Prostate gland (tissue), 2 donors: ENCODE measurements at regions not wholly inside any gene's neighbourhood (a gene's known extent, or its start where the extent isn't known, plus 50 kb on each side); places are given as distances from the start of the nearest gene placed in this dataset.

Source experiments
- DNase-seq: peaks from one replicate; pipeline ENCODE4 v3.0.0-alpha.2; 2019; ENCODE audit warnings: low spot score
- H3K27ac ChIP-seq, 2 donors: fragments of 200-600 bp; sonication (generic); 2 replicates each; pipeline ENCODE4 v1.5.1; 2017 to 2019
- H3K27me3 ChIP-seq: fragments of 200-600 bp; sonication (generic); replicated peaks from 2 replicates; pipeline ENCODE4 v1.5.1; 2019; ENCODE audit not compliant: insufficient read depth
- H3K36me3 ChIP-seq, 2 donors: fragments of 200-600 bp; sonication (generic); 1 replicate in 1 of 2; 2 replicates in 1 of 2; pipeline versions ENCODE4 v1.5.1 to v1.8.1; 2017 to 2019
- H3K4me1 ChIP-seq: fragments of 200-600 bp; sonication (generic); replicated peaks from 2 replicates; pipeline ENCODE4 v1.5.1; 2019
- H3K4me3 ChIP-seq, 2 donors: fragments of 200-600 bp; sonication (generic); 2 replicates each; pipeline ENCODE4 v1.5.1; 2017 to 2019
- H3K9me3 ChIP-seq: fragments of 200-600 bp; sonication (generic); 2 replicates; pipeline ENCODE4 v1.5.1; 2017
- CTCF ChIP-seq, 4 experiments: fragments of 200-600 bp in 2 of 4; fragments of 450-650 bp in 2 of 4; sonication (generic) in 2 of 4; IDR thresholded peaks; 1 replicate in 3 of 4; 2 replicates in 1 of 4; pipeline ENCODE4 v1.5.1; 2016 to 2019; ENCODE audit warnings: antibody characterized with exemption in 4 of 4, mild to moderate bottlenecking in 2 of 4, moderate library complexity in 2 of 4
- POLR2A ChIP-seq: fragments of 450-650 bp; IDR thresholded peaks from one replicate; pipeline ENCODE4 v1.6.1; 2016; ENCODE audit warnings: antibody characterized with exemption, mild to moderate bottlenecking
- POLR2AphosphoS5 ChIP-seq: sonication (generic); formaldehyde crosslinking; IDR thresholded peaks from one replicate; pipeline ENCODE4 v1.6.1; 2017; ENCODE audit warnings: antibody characterized with exemption
- WGBS: methylation state at CpG from one replicate; pipeline ENCODE4 v1.1.5; 2018; 5-methylcytosine and 5-hydroxymethylcytosine counted together
- intact Hi-C: fragments of 100-400 bp; cut with DNase I; formaldehyde crosslinking; loops from one replicate; pipeline ENCODE4 v1.14.2; 2022

- Histone ChIP-seq H3K27ac (no peak overlapping the region), H3K36me3 (no peaks in the 10 kb centered on the region), H3K4me1 (no peaks in the 10 kb centered on the region), H3K4me3 (no peak overlapping the region), H3K9me3 (no peaks in the 10 kb centered on the region), H3K27me3 (no peaks in the 10 kb centered on the region)
- WGBS = 84% methylated on average over 12 of the region's 12 CpGs
- DNase-seq = no peak
- intact Hi-C loops = no loop called here
- TF ChIP-seq POLR2AphosphoS5 = no peak
- no peak for TF ChIP-seq POLR2A
- no peak for TF ChIP-seq CTCF (IDR thresholded peaks at IDR 0.05)
Observed at GRCh38 chr2:4618630-4619228, 915.4 kb downstream of the DCDC2C start.

- Histone ChIP-seq H3K4me3 (no peak overlapping the region), H3K4me1 (no peaks in the 10 kb centered on the region), H3K27me3 (no peaks in the 10 kb centered on the region), H3K27ac (no peak overlapping the region), H3K36me3 (no peaks in the 10 kb centered on the region), H3K9me3 (no peaks in the 10 kb centered on the region)
- DNase-seq = no peak
- 80% methylated on average over 6 of the region's 6 CpGs for WGBS
- TF ChIP-seq CTCF (IDR thresholded peaks at IDR 0.05) (no peak), POLR2A (no peak), POLR2AphosphoS5 (no peak)
- intact Hi-C loops = no loop called here
Observed at GRCh38 chr2:4628998-4629501, 925.7 kb downstream of the DCDC2C start.

- no peak overlapping the region for H3K4me3 ChIP-seq
- no peaks in the 10 kb centered on the region for H3K27me3 ChIP-seq
- 33% methylated on average over 4 of the region's 4 CpGs for WGBS
- intact Hi-C loops = no loop called here
- no peak for DNase-seq
- H3K4me1 ChIP-seq = no peaks in the 10 kb centered on the region
- no peak for TF ChIP-seq CTCF (IDR thresholded peaks at IDR 0.05)
- TF ChIP-seq POLR2AphosphoS5 = no peak
- TF ChIP-seq POLR2A = no peak
- H3K9me3 ChIP-seq = no peaks in the 10 kb centered on the region
- H3K36me3 ChIP-seq = no peaks in the 10 kb centered on the region
- H3K27ac ChIP-seq = no peak overlapping the region
Observed at GRCh38 chr2:4635289-4635688, 931.9 kb downstream of the DCDC2C start.

GRCh38 chr2:4653991-4654390, 950.6 kb downstream of the DCDC2C start:
- intact Hi-C loops = no loop called here
- Histone ChIP-seq H3K27me3 (no peaks in the 10 kb centered on the region), H3K4me1 (no peaks in the 10 kb centered on the region), H3K27ac (no peak overlapping the region), H3K36me3 (no peaks in the 10 kb centered on the region), H3K9me3 (no peaks in the 10 kb centered on the region), H3K4me3 (no peak overlapping the region)
- DNase-seq = no peak
- 89% methylated on average over 1 of the region's 1 CpG for WGBS
- TF ChIP-seq POLR2A (no peak), POLR2AphosphoS5 (no peak), CTCF (IDR thresholded peaks at IDR 0.05) (no peak)

- Histone ChIP-seq H3K27me3 (no peaks in the 10 kb centered on the region), H3K36me3 (no peaks in the 10 kb centered on the region), H3K4me1 (no peaks in the 10 kb centered on the region), H3K27ac (no peak overlapping the region), H3K4me3 (no peak overlapping the region), H3K9me3 (no peaks in the 10 kb centered on the region)
- no peak for TF ChIP-seq POLR2AphosphoS5
- no peak for TF ChIP-seq POLR2A
- no peak for TF ChIP-seq CTCF (IDR thresholded peaks at IDR 0.05)
- WGBS = 94% methylated on average over 3 of the region's 3 CpGs
- intact Hi-C loops = no loop called here
- DNase-seq = no peak
Observed at GRCh38 chr2:4656326-4656725, 953.0 kb downstream of the DCDC2C start.
